ENCODE measurements at regions not wholly inside any gene's neighbourhood (a gene's known extent, or its start where the extent isn't known, plus 50 kb on each side); places are given as distances from the start of the nearest gene placed in this dataset.

DNA sequence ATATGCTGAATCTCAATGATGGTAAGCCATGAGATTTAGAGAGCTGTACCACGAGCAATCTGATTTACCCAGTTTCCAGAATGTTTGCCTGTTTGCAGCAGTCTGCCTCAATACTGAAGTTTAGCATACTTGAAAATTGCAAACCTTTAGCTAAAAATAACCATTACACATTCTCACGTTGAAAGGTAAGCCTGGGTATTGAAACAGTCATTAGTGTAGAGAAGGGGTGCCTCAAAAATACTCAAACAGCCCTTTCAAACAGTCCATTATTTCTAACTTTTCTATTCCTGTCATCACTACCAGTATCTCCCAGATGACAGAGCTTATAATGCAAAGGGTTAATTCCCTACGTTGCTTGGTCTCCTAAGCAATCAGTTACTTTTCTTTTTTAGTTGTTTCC, 111.8 kb upstream of the MBNL1 start:
- DNase-seq: no peak

DNA sequence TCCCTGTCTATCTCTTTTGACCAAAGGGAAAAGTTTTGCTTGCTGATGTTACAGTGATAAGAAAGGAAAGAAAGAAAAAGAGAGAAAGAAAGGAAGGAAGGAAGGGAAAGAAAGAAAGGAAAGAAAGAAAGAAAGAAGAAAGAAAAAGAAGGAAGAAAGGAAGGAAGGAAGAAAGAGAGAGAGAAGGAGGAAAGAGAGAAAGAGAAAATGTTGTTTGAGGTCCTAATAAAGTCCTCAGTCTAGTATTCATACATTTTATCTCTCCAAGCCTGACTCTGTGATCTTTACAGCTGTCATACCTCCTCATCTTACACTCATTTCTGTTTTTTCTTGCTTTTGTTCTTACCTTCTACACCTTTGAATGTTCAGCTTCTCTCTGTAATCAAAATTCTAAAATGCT, 111.4 kb upstream of the MBNL1 start:
- no peak for DNase-seq

DNA sequence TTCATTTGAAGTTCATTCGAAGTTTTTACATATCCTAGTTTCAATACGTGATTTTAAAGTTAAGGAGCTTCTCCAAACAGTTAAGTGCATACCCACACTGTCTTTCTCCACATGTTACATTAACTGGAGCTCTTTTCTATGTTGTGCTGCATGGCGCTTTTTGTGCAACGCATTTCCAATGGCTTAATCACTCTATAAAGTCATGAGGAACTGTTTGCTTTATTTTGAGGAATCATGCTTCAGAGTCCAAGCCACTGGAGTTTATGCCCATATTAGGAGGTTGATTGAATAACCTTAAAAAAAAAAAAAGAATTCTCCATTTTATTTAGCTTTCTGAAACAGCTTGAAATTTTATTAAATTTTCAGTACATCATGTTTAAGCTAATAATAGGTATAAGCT, 109.4 kb upstream of the MBNL1 start:
- no peak for DNase-seq

DNA sequence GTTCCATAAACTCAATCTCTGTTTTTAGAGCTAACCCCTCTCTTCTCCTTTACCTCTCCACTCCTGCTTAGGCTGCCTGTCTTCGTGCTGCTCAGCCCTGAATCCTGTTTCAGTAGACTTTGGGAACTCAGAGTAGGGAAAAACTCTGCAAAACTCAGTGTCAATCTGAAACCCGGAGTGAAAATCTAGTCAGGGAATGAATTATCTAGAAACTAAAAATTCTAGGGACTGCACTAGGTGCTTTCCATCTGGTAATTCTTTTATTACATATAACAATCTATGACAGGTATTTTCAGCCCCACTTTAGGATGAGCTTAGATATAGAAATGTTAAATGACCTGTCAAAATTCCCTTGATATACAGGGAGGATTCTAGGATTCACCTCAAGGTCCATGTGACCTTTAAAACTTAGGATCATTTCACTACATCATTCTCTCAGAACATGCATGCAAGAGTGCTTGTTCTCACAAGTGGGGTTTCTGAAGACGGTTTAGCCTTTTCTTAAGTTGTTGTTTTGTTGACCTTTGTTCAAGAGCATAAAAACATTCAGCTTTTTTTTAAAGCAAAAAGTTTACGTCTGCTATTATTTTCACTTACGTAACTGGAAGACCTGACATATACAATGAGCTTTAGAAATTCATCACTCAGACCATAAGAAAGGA, 108.2 kb upstream of the MBNL1 start:
- no peak for DNase-seq

DNA sequence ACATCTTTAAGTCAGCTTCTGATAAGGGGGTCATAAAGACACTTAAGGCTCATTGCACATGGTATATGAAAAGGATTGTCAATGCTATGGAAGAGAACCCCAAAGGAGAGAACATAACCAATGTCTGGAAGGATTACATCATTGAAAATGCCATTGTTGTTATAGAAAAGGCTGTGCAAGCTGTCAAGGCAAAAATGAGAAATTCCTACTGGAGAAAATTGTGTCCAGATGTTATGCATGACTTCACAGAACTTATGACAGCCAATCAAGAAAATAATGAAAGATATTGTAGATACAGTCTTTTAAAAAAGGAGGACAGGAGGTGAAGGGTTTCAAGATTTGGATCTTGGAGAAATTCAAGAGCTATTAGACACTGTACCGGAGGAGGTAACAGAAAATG, 96.3 kb upstream of the MBNL1 start:
- no peak for DNase-seq

DNA sequence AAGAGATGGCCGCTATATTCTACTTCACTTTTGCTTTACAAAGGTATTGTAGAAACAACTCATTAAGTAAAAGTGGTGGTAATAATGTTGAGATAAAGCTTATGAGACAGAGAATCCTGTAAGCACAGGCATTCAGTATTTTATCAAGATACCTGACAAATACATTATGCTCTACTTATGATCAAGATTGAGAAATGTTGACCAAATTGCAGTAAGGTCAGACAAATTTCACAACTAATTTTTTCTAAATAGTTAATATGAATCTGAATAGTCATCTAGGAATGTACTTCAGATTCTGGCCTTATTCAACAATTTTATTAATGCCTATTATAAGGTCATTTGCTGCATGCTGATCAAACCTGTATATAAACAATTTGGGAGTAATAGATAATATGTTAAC, 95.1 kb upstream of the MBNL1 start:
- no peak for DNase-seq

DNA sequence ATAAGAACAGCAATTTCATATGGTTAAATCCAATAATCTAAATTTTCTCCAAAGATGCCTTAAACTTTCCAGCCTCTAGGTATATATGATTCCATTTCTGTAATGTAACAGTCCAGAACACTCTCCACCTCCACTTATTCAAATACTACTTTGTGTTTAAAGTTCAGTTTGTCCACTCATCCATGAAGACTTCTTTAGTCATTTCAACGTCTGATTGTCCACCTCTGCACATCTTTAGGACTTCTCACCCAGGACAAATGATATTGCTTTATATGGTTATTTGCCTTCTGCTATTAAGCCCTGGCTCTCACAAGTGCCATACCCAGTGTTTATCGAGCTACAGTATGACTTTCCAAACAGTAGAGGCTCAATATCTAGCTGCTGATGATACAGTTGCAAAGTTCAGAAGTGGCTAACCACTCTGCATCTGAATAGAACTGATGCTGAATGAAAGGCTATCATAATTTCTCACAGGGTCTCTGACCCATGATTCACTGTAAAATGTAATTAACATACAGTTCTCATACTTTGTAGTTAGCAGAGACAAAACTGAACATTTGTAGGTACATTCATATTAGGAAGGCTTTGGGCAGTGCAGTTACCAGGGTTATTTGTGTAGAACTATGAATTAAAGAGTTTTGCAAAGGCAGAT, 93.7 kb upstream of the MBNL1 start:
- peak; percentile 83 for DNase-seq

DNA sequence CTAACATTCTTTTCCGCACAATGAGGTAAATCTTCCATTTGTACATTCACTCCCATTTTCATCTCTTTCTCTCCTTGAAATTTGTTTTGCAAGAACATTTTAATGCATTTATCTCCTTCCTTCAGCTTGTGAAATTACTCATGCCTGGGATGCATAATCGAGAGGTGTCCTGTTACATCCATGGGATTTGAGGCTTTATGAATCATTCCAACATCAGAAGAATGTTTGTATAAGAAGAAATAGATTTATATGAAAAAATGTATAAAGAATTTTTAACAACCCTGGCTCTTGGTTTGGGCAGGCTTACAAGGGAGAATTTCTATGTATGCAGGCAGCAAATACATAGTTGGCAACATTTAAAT, 93.2 kb upstream of the MBNL1 start:
- DNase-seq: peak; percentile 83

DNA sequence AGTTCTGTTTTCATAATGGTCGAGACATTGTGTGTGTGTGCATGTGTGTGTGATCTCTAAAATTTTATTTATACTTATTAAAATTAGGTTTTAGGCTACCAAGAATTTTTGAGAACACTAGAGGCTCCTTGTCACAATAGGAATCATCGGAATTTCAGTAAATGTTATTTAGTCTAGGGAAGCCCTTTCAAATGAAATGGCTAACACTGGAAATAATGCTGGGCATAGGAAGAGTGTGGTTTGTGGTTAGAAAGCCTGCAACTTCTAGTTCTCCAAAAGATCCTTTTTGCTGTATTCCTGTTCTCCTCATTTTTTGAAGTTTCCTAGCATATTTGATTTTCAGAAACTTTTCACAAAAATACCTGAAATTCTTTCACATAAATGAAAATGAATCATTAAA, 92.5 kb upstream of the MBNL1 start:
- no peak for DNase-seq

DNA sequence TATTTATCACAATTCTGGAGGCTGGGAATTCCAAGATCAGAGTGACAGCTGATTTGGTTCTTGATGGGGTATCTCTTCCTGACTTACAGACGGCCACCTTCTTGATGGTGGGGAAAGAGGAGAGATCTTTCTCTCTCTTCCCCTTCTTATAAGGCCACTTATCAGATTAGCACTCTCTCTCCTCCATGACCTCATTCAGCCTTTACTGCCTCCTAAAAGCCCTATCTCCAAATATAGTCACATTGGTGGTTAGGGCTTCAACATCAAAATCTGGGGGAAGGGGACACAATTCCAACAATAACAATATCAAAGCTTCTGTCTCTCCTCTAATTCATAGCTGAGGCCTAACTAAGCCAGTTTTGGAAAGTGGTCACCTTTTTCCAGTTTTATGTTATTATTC, 91.7 kb upstream of the MBNL1 start:
- DNase-seq: no peak

DNA sequence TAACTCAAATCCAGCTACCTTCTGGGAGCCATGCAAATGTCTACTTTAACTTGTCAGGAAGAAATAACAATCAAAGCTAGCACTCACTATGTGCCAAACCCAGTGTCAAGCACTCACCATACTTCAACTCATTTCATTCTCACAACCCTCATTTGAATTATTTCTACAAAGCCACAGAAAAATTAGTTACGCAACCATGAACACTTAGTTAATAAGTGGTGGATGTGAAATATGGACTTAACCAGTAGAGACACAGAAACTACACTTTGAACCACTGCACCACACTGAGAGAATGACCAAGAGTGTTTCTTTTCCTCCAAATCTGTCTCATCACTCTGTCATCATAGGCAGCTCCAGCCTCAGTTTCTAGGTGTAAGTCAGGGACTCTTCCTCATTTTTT, 91.0 kb upstream of the MBNL1 start:
- no peak for DNase-seq

DNA sequence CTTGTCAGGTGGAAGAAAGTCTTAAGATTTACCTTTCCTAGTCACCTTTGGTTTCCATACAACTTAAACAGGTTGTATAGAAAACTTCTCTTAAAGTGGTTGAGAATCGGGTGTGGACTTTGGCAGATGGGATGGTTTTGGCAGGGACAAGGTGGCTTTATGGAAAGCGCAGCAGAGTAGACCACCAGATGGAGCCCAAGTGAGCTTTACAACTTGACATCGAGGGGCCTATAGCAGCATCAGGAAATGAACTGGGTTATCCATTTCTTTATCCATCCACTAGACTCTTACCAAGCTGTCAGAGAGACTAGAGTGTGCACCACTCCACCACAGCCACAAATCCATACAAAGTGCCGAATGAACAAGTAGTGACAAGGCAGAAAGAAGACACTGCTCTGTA, 85.3 kb upstream of the MBNL1 start:
- peak; percentile 59 for DNase-seq

DNA sequence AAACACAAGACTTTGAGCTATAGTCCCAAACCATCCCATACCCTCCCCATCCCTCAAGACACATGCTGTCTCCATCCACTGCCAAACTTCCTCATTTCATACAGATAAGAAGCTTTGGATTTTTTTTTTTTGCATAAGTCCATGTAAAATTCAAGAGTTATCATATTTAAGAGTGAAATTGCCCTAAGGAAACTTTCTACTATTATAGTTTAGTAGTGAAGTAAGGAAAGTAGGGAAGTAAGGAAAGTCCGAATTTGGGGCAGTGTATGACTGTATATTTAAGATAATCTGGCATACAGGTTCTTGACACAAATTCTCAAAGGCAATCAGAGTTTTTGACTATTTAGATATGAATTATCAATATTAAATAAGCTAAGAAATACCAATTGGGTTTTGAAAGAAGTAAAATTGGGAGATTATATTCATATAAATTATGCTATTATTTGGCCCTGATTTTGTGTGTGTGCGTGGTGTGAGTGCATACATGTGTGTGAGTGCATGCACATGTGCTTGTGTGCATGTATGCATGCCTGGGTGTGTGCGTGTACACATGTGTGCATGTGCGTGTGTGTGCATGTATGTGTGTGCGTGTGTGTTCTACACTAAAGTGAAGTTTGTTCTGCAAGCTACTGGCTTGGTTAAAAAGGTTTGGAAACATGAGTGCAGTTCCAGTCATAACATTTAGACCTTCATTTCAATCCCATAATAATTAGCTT, 83.6 kb upstream of the MBNL1 start:
- no peak for DNase-seq

DNA sequence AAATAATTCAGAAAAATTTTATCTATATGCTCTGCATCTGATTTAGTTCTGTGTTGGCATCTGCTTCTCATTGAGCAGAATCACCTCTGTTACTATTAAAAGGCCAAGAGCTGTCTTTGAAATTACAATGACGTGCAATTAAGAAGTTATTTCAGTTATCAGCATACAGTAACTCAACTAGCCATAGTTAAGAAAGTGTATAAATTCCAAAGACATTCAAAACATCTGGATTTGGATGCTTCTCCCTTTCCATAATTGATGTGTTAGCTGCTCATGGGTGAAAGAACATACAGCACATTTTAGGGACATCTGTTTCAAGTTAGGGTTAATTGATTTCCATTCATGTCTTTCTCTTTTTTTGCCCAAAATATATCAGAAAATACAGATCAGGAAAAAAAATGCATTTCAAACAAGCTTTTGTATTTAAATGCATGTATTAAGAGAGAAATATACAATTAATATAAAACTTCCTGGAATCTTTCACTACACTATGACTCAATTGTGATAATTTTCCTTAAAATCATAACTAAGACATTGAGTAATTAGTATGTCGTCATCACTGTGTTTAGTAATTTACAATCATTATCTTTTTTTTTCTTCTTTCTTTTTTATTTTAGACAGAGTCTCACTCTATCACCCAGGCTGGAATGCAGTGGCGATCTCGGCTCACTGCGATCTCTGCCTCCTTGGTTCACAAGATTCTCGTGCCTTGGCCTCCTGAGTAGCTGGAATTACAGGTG, 82.7 kb upstream of the MBNL1 start:
- no peak for DNase-seq

DNA sequence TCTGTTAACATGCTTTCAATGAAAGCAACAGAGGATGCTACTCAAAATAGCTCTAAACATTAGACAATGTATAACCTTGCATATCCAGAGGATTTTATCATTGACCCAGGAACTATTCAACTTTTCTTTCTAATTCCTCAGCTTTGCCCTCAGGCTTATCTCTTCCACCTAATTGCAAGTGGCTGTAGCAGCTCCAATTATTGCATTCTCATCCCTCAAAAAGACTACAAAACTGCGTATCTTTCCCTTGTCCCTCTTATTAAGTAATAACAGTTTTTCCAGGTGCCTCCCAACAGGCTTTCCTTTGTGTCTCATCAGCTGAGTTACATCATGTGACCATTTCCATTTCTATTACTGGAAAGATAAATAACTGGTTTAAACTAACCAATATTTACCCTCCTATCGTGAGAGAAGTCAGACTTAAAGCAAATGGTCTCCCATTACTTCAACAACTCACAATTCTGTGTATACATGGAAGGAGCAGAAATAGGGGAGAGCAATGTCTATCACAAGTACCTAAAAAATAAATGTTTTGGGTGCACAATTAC, 78.0 kb upstream of the MBNL1 start:
- no peak for DNase-seq

DNA sequence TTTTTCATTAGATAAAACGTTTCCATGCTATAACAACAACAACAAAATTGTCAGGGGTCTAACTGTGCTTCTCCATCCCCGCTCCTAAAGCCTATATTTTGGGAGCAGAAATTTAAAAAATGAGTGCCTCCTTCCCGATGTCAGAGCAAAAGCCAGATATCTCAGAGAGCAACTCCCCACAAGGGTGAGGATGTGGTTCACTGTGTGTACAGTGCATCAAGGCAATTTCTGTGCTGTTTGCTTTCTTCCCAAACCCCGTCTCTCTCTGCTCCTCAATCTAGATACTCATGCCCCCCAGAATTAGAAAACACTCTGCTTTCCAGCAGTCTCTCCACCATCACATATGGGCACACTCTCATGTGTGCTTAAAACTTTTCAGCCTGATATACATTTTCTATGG, 76.7 kb upstream of the MBNL1 start:
- no peak for DNase-seq

DNA sequence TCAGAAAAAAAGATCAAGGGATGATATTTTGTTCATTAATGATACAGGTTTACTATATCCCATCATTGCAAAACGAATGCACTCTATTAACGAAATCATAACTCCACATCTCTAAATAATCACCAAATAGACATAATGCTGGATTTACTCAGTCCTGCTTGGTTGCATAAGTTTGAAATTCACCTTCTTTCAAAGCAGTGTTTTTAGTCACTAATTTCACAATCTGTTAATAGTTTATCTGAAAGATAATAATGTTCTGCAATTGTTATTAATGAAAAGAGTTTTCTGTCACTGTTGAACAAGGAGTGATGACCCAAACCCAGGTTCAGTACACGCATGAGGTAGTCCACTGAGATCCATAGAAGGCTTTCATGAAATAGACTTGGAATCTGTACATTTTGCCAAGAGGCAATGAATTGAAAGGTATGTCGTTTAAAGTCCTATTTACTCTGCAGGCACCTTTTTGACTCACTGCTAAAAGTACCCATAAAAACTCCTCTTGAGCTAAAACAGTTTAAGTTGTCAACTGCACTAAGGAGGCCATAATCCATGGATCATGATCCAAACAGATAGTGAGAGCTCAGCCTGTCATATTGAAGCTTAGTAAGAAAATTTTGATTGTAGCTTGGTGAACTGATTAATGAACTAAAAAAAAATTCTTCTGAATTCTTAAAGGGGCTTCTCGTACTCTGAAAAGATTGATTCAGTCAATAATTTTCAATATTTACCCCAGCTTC, 75.6 kb upstream of the MBNL1 start:
- DNase-seq: no peak

DNA sequence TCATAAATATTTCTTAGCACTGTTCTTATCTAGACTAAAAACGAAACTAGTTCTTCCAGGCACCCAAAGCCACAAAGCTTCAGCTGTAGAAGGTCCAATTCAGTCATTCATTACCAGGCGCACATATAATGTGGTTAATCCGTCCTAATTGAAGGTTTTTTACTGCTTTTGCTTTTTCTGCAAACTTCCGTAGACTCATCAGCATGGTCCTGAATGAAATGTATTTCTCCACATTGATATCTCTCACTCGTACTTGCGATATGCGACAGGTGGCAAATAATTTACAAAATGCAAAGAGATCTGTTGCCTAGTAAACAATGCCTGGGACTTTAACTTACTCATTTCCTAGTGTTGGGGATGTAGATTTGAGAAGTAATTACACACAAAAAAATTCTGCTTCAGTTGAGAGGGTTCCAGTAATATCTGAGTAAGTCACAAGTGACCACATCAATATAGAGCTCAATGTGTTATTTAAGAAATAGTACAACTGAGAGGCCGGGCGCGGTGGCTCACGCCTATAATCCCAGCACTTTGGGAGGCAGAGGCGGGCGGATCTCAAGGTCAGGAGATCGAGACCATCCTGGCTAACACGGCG, 75.0 kb upstream of the MBNL1 start:
- DNase-seq: no peak

DNA sequence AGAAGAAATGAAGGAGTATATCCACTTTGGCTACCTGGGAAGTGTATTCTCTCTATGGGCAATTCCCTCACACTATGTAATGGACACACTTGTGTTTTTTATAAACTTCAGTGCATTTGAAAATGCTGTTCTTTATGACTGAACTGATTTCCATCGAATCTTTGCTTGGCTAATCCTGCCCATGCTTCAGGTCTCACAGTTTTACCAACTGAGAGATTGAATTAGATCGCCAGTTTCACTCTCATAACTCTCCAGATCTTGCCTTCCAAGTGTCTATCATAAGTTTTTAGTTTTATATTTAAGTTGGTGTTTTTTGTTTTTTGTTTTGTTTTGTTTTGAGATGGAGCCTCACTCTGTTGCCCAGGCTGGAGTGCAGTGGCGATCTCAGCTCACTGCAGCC, 73.5 kb upstream of the MBNL1 start:
- no peak for DNase-seq

DNA sequence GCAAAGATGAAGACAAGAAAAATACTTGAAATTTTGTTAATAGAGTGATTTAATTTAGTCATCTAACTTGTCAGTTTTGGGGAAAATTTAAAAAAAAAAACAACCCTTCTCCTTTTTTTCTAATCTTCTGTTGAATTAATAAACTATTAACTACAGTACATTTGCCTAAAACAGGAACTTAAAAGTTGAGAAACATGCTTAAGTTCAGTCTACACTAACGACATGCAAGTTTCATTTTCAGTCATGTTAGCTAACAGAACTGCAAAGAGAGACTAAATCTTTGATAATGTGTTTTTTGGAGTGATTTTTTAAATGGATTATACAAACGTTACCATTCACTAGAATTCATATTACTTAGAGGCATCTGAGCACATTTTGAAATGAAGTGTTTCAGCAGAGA, 71.9 kb upstream of the MBNL1 start:
- DNase-seq: no peak

DNA sequence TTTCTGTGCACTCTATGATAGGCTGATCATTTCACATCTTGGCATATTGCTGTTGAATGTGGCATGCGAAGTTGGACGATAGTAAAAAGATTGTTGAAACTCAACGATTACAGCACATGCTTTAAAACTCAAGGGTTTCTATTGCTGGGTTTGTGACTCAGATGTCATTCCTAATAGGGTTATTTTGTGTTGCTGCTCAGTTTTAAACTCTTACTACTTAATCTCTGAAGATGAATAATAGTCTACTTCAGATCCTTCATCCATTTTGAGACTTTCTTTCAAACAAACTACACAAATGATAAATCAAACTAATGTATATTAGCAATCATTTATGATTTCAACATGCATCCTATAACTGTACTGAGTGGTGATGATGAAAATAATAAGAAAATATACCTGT, 71.3 kb upstream of the MBNL1 start:
- no peak for DNase-seq

DNA sequence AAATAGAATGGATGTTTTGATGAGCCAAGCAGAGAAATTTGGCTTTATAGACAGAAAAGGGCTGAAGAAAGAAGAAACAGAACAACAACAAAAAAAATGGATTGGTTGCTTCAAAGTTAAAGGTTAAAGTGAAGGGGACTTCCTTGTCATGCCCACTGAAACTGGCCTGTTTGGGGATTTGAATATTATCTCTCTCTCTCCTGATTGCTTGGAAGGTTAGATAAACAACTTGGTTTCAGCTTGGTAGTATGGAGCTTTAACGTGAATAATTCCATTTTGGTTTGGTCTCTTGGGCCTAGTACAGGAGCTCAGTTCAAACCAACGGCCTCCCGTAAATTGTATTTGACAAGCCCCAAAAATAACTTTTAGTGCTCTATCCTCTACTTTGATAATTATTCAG, 70.8 kb upstream of the MBNL1 start:
- DNase-seq: peak; percentile 65

DNA sequence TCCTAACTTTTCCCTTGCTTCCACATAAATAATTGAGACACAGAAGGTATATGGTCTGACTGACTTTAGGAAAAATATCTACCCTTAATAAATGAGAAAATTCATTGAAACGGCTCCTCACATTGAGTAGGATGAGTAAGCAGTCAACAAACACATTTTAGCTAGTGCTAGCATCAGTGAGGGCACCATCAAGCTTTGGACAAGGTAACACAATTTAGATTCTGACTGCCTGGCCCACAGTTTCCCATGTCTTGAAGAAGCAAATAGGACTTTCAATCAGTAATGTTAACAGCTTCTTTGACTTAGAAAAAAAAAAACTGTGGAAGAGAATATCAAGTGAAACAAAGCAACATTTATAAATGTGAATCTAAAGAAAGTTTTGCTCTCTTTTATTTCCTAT, 70.1 kb upstream of the MBNL1 start:
- DNase-seq: no peak

Measured in NCI-H526 treated with DMSO at 0.1 percent for 48 hours (cell line).